SK-N-MC (cell line): ENCODE measurements at regions not wholly inside any gene's neighbourhood (a gene's known extent, or its start where the extent isn't known, plus 50 kb on each side); places are given as distances from the start of the nearest gene placed in this dataset.
"Not testable (repeated sequence)": the region's sequence is repeated elsewhere in the genome, so short reads cannot be mapped to it uniquely, and the experiment has no call there.

Source experiments
- DNase-seq: peaks from one replicate; pipeline ENCODE4 v3.0.0-alpha.2; 2011; ENCODE audit warnings: low read depth, low spot score
- H3K27ac ChIP-seq: fragments of 200-600 bp; sonication (generic); 2 replicates; pipeline ENCODE4 v1.5.1; 2016; ENCODE audit warnings: mixed run types
- H3K36me3 ChIP-seq: fragments of 200-600 bp; sonication (generic); 2 replicates; pipeline ENCODE4 v1.6.1; 2017; ENCODE audit warnings: antibody characterized with exemption, low read length, mixed read lengths; ENCODE audit not compliant: insufficient read depth
- H3K4me3 ChIP-seq: fragments of 200-600 bp; sonication (generic); 2 replicates; pipeline ENCODE4 v1.5.1; 2016
- H3K9ac ChIP-seq: fragments of 200-600 bp; sonication (generic); 2 replicates; pipeline ENCODE4 v1.8.0; 2017; ENCODE audit warnings: mixed run types, mixed read lengths; ENCODE audit not compliant: insufficient read length
- H3K9me3 ChIP-seq: fragments of 200-600 bp; sonication (generic); 2 replicates; pipeline ENCODE4 v1.6.1; 2017; ENCODE audit warnings: low read depth, mild to moderate bottlenecking, antibody characterized with exemption, low read length, moderate library complexity, mixed read lengths
- EZH2 ChIP-seq: fragments of 200-600 bp; sonication (generic); IDR thresholded peaks from one replicate; pipeline ENCODE4 v1.6.1; 2017; ENCODE audit warnings: antibody characterized with exemption
- FOXP2 ChIP-seq: optimal IDR thresholded peaks from 2 replicates; pipeline ENCODE3; 2011; ENCODE audit warnings: mild to moderate bottlenecking, moderate library complexity; ENCODE audit not compliant: insufficient read depth; ENCODE audit errors: extremely low read length, control extremely low read depth
- POLR2AphosphoS5 ChIP-seq: IDR thresholded peaks from 2 replicates; pipeline ENCODE4 v1.6.1; 2012; ENCODE audit warnings: mild to moderate bottlenecking, low read depth, low read length, borderline replicate concordance

GRCh38 chr1:78322928-78323680 lies 167.7 kb upstream of the PTGFR start:
- no peaks in the 10 kb centered on the region for H3K9me3 ChIP-seq
- no peak for DNase-seq
- H3K36me3 ChIP-seq, result no peaks in the 10 kb centered on the region
- no peak overlapping the region for H3K27ac ChIP-seq
- TF ChIP-seq EZH2 (no peak), FOXP2 (no peak), POLR2AphosphoS5 (no peak)
- H3K4me3 ChIP-seq, result no peak overlapping the region
- H3K9ac ChIP-seq, result no peak overlapping the region

GRCh38 chr1:78325293-78325692 lies 165.5 kb upstream of the PTGFR start:
- H3K36me3 ChIP-seq, result no peaks in the 10 kb centered on the region
- H3K9me3 ChIP-seq, result no peaks in the 10 kb centered on the region
- H3K27ac ChIP-seq, result no peak overlapping the region
- H3K9ac ChIP-seq, result no peak overlapping the region
- DNase-seq, result no peak
- no peak for TF ChIP-seq EZH2
- no peak for TF ChIP-seq POLR2AphosphoS5
- TF ChIP-seq FOXP2, result no peak
- H3K4me3 ChIP-seq, result no peak overlapping the region

GRCh38 chr1:78329475-78329874 lies 161.3 kb upstream of the PTGFR start:
- H3K9ac ChIP-seq, result no peak overlapping the region
- no peak for TF ChIP-seq POLR2AphosphoS5
- TF ChIP-seq EZH2, result no peak
- no peak for TF ChIP-seq FOXP2
- no peak overlapping the region for H3K4me3 ChIP-seq
- DNase-seq, result no peak
- no peaks in the 10 kb centered on the region for H3K36me3 ChIP-seq
- H3K9me3 ChIP-seq, result no peaks in the 10 kb centered on the region
- H3K27ac ChIP-seq, result no peak overlapping the region

GRCh38 chr1:78331799-78332198 lies 159.0 kb upstream of the PTGFR start:
- no peaks in the 10 kb centered on the region for H3K9me3 ChIP-seq
- TF ChIP-seq EZH2 (no peak), FOXP2 (no peak), POLR2AphosphoS5 (no peak)
- H3K4me3 ChIP-seq, result no peak overlapping the region
- no peak overlapping the region for H3K9ac ChIP-seq
- no peak overlapping the region for H3K27ac ChIP-seq
- DNase-seq, result no peak
- no peaks in the 10 kb centered on the region for H3K36me3 ChIP-seq

GRCh38 chr1:78333502-78333901 lies 157.3 kb upstream of the PTGFR start:
- no peak for TF ChIP-seq POLR2AphosphoS5
- TF ChIP-seq EZH2, result no peak
- TF ChIP-seq FOXP2, result no peak
- DNase-seq, result no peak
- H3K27ac ChIP-seq, result no peak overlapping the region

GRCh38 chr1:78334114-78334513 lies 156.7 kb upstream of the PTGFR start:
- no peak overlapping the region for H3K9ac ChIP-seq
- no peak overlapping the region for H3K27ac ChIP-seq
- no peaks in the 10 kb centered on the region for H3K36me3 ChIP-seq
- DNase-seq, result no peak
- no peak overlapping the region for H3K4me3 ChIP-seq
- no peaks in the 10 kb centered on the region for H3K9me3 ChIP-seq
- TF ChIP-seq EZH2, result no peak
- no peak for TF ChIP-seq FOXP2
- TF ChIP-seq POLR2AphosphoS5, result no peak

More at GRCh38 chr1:78333502-78333901, 157.3 kb upstream of the PTGFR start:
- Histone ChIP-seq H3K9me3 (no peaks in the 10 kb centered on the region), H3K36me3 (no peaks in the 10 kb centered on the region), H3K4me3 (no peak overlapping the region), H3K9ac (no peak overlapping the region)

GRCh38 chr1:78334952-78335351 lies 155.8 kb upstream of the PTGFR start:
- H3K4me3 ChIP-seq, result no peak overlapping the region
- no peak for DNase-seq
- H3K27ac ChIP-seq, result no peak overlapping the region
- no peaks in the 10 kb centered on the region for H3K9me3 ChIP-seq
- no peak overlapping the region for H3K9ac ChIP-seq
- TF ChIP-seq POLR2AphosphoS5, result no peak
- TF ChIP-seq FOXP2, result no peak
- no peak for TF ChIP-seq EZH2
- H3K36me3 ChIP-seq, result no peaks in the 10 kb centered on the region

- H3K36me3 ChIP-seq, DNase-seq, H3K9me3 ChIP-seq, H3K4me3 ChIP-seq, H3K9ac ChIP-seq, H3K27ac ChIP-seq: not testable (repeated sequence)
These were observed 154.0 kb upstream of the PTGFR start for GRCh38 chr1:78336751-78337150.

- no peak overlapping the region for H3K27ac ChIP-seq
- no peak overlapping the region for H3K4me3 ChIP-seq
- no peak for DNase-seq
- no peaks in the 10 kb centered on the region for H3K9me3 ChIP-seq
- no peaks in the 10 kb centered on the region for H3K36me3 ChIP-seq
- H3K9ac ChIP-seq, result no peak overlapping the region
- no peak for TF ChIP-seq EZH2
- TF ChIP-seq POLR2AphosphoS5, result no peak
- no peak for TF ChIP-seq FOXP2
These were observed 151.3 kb upstream of the PTGFR start for GRCh38 chr1:78339490-78339889.
